ENCODE measurements at regions not wholly inside any gene's neighbourhood (a gene's known extent, or its start where the extent isn't known, plus 50 kb on each side); places are given as distances from the start of the nearest gene placed in this dataset.
"Not testable (repeated sequence)": the region's sequence is repeated elsewhere in the genome, so short reads cannot be mapped to it uniquely, and the experiment has no call there.

GRCh38 chr2:224147174-224147573 lies 108.1 kb upstream of the SERPINE2 start:
- DNase-seq (ENCODE audit: low spot score) = no peak

DNA sequence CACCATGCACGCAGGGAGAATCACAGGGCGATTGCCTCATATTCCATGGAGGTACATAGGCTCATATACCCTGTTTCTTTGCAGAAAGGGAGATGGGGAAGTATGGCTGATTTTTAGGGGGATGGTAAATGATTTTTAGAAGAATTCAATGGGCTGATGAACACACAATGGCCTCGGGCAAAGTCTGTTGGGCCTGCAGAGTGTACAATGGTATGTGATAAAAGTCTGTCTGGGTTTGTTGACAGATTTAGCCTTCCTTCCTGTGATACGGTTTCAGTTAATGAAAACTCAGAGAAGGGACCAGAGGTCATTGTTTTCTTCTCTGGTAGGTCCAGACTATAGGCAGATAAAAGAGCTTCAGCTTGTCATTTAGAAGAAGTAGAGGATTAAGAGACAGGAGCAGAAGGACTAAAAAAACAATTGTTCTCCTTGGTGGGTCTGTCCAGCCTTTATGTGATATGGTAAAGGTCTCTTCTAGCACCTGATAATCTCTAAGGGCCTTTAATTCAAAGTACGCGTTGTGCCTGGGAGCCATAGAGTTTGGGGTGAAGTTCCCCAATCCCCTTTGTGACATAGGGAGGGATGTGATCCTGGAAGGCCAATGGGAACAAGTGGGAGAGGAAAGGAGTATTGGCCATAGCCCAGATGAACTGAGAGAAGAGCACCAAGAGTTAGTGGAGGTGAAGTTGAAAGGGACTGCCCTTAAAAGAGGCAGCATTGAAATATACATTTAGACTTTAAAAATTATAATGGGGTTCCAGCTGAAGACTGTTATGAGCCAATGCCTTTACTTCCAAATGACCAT lies 107.5 kb upstream of the SERPINE2 start:
- no peak for DNase-seq (ENCODE audit: low spot score)

- DNase-seq (ENCODE audit: low spot score) = no peak
Observed at GRCh38 chr2:224145751-224146355, 106.8 kb upstream of the SERPINE2 start.

DNA sequence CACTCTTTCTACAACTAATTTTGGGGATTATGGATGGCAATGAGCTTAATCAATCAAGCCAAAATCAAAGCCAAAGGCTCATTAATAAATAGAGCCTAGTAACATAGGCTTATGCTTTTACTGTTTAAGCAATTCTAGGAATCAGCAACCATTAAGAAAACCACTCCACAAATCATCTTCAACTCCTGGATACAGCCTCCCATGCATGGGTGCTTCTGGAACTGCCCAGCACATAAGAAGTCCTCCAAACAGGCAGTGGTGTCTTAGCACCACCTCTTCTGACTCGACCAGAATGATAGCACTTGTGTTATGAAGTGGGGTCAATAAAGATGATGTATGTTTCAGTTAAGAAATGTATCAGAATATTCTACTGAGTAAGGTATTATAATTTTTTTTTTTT lies 104.4 kb upstream of the SERPINE2 start:
- no peak for DNase-seq (ENCODE audit: low spot score)

DNA sequence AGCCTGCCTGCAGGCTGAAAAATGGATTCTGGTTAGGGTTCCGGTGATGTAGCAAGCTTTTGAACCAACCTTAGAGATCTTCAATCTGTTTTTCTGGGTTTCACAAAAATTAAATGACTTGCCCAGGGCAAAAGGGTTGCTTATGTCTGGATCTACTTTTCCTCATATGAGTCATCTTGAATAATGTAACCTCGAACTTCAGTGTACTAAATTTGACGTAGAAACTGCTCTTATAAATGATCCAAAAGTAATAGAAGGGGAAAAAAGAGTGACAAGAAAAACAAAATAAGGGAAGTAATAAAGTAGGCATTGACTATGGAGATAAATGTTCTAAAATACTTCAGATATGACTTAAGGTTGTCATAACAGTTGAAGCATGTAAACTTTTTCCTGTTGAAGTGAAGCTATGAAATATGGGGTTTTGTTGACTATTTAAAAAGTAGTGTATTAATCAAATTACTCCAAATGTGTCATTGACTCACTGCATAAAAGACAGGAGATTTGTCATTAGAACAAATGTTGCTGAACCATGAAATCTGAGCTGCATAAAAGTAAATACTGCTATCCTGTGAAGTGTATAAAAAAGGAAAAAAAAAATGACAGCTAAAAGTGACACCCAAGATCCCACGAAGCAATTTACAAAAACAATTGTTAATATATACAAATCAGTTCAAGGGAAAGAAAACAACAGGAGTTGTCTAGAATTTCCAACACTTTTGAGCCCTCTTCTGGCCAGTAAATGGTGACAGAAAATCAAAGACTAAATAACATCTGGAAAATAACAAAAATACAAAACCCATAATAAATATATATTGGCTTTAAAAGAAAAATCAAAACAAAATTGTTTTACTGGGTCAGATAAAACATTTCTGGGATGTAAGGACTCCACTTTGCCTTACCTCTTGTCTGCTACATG lies 103.6 kb upstream of the SERPINE2 start:
- no peak for DNase-seq (ENCODE audit: low spot score)

DNA sequence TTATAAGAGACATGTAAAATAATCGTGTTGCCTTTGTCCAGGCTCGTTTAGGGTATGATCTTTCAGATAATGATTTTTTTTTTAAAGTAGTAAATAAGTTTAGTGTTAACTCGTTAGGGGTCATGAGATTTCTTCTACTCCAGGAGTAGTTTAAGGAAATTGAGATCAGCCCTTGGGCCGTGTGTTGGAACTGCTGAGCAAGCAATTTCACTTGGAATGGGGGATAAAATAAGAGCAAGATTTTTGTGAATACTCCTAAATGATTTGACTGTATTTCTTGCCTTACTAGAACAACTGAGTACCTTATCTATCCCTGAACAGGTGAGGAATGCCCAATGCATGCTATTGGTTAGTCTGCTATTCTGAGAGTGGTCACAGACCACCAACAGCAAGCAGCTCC lies 102.2 kb upstream of the SERPINE2 start:
- DNase-seq (ENCODE audit: low spot score) = no peak

GRCh38 chr2:224137208-224137607 lies 98.1 kb upstream of the SERPINE2 start:
- DNase-seq (ENCODE audit: low spot score) = no peak

GRCh38 chr2:224136396-224136795 lies 97.3 kb upstream of the SERPINE2 start:
- no peak for DNase-seq (ENCODE audit: low spot score)

DNA sequence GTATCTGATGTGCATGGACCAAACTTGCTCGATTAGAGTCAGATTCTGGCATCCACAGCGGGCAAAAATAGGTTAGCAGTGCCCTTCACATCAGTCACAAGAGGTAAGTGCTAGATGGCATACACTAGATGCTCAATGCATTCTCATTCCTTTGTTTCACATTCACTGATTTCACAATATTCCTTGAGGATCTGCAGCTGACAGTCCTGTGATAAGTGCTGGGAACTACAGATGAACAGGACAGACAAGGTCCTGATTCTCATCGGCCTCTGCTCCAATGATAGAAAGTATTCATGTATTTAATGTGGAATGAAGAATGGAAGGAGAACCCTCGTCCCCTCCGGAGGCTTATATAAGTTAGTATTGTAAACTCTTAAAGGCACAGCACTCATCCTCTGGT lies 96.8 kb upstream of the SERPINE2 start:
- DNase-seq (ENCODE audit: low spot score) = no peak

DNA sequence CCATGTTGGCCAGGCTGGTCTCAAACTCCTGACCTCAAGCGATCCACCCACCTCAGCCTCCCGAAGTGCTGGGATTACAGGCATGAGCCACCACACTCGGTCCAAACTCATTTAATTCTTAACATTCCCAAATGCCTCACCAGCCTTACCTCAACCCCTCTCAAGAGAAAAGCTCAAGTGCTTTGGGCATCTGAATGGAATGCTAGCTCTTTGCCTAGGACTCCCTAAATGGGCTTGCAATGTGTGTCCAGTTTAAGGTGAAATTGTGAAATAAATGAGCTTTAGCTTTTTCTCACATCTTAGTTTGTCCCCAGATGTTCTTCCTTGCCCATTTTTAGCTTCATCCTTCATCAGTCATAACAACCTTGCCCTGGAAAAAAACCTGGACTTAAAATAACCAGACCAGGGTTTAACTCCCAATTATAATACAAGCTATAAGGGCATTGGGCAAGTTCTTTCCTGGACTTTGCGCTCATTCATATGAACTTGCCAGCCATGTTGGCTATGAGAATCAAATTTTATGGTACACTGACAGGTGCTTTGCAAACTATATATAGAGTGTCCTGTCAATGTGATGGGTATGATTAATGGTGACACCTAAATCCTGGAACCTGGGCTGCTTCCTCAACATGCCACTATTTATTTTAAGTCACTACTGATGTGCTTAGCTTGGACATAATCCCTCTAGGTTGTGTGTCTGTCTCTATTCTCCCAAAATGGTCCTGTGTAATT lies 95.1 kb upstream of the SERPINE2 start:
- no peak for DNase-seq (ENCODE audit: low spot score)

DNA sequence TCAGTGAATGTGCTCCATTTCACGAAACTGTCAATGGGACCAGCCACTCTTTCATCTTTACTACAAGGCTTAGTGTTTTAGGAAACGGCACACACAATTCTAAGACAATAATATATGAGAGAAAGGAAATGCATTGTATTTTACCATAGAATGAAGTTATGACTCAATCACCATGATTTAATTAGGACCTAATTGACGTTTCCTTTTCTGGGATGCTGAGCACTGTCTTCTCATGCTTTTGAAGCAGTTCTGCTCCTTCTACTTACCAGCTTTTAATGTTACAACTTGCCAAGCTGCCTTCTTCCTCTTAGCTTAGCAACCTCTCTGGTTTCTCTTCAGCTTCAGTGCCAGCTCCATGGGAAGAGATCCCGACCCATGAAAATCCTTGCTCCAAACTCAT lies 94.3 kb upstream of the SERPINE2 start:
- no peak for DNase-seq (ENCODE audit: low spot score)

DNA sequence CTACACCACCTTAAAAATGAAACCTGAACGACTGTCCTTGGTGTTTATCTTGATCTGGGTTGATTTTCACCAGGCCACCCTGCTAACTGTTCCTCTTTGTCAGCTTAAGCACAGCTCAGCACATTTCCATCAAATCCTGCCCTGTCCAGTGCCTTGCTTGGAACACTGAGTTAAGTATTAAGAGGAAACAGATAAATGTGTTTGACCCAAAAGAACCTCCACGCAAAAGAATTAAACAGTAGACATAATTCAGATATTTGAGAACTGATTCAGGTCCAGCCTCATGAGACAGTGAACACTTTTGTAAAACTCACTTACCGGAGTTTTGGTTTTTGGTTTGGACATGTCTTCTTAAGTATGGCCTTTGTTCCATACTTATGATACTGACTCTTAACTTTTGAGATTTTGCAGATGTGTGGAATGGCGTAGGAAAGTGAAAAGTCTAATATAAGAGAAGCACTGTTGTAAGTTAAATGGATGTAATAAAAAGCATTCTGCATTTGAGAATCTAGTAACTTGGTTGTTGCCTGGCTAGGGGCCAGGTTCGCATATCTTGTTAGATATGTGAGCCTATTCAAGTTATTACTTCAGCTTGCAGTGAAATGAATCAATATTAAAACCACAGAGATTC lies 88.9 kb upstream of the SERPINE2 start:
- DNase-seq (ENCODE audit: low spot score) = no peak

- no peak for DNase-seq (ENCODE audit: low spot score)
Observed at GRCh38 chr2:224126440-224126839, 87.4 kb upstream of the SERPINE2 start.

- no peak for DNase-seq (ENCODE audit: low spot score)
Observed at GRCh38 chr2:224126003-224126402, 86.9 kb upstream of the SERPINE2 start.

DNA sequence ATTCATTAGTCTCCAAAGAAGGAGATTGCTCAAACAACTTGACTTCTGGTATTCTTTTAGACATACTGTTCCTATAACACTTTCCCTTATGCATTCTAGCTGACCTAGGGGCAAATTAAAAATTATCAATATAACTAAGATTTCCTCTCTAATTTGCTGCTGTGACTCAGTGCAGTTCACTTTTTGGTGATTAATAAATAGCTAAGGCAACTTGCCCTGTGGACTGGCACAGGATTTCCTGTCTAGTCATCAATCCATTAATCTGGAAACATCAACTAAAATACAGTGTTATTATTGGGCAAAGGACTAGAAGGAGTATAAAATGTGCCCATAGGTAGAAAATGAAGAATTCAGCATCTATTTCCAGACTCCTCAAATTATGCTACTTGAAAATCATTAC lies 83.5 kb upstream of the SERPINE2 start:
- DNase-seq (ENCODE audit: low spot score) = no peak

DNA sequence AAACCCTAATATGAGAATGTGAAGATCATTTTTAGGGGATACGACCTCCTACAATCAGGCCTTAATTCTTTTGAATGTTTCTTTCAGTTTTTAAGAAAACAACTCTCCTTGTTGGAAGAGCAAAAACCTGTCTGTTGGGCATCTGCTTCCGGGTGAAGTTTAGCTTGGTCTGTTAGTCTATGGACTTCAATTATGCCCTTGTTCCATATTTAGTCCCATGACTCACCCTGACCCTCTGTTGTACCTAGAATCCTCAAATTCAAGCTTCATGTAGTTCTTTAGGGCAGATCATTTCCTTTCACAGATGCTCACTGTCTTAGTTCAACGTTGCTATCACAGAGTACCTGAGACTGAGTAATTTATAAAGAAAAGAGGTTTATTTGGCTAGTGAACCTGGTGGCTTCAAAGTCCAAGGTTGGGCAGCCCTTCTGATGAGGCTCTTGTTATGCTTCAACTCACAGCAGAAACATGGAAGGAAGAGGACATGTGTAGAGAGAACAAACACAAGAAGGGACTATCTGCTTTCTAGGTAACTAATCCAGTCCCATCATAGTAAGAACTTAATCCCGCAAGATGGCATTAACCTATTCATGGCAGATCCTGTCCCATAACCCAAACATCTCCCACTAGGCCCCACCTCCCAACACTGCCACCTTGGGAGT lies 82.5 kb upstream of the SERPINE2 start:
- DNase-seq (ENCODE audit: low spot score) = no peak

- DNase-seq (ENCODE audit: low spot score) = no peak
Observed at GRCh38 chr2:224120986-224121385, 81.9 kb upstream of the SERPINE2 start.

DNA sequence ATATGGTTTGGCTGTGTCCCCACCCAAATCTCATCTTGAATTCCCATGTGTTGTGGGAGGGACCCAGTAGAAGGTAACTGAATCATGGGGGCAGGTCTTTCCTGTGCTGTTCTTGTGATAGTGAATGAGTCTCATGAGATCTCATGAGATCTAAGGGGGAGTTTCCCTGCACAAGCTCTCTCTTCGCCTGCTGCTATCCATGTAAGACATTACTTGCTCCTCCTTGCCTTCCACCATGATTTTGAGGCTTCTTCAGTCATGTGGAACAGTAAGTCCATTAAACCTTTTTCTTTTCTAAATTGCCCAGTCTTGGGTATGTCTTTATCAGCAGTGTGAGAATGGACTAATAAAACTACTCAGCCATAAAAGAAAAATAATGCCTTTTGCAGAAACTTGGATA lies 80.8 kb upstream of the SERPINE2 start:
- not testable (repeated sequence) for DNase-seq (ENCODE audit: low spot score)

DNA sequence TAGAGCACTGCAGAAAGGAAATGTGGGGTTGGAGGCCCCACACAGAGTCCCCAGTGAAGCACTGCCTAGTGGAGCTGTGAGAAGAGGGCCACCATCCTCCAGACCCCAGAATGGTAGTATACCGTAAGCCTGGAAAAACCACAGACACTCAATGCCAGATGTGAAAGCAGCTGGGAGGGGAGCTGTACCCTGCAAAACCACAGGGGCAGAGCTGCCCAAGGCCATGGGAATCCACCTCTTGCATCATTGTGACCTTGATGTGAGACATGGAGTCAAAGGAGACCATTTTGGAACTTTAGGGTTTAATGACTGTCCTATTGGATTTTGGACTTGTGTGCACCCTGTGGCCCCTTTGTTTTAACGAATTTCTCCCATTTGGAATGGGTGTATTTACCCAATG lies 75.3 kb upstream of the SERPINE2 start:
- no peak for DNase-seq (ENCODE audit: low spot score)

DNA sequence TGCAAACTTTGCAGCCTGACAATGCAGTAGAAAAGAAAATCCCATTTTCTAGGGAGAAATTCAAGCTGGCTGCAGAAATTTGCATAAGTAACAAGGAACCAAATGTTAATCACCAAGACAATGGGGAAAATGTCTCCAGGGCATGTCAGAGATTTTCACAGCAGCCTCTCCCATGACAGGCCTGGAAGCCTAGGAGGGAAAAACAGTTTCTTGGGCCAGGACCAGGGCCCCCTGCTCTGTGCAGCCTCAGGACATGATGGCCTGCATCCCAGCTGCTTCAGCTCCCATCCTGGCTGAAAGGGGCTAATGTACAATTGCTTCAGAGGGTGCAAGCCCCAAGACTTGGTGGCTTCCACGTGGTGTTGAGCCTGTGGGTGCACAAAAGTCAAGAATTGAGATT lies 74.8 kb upstream of the SERPINE2 start:
- not testable (repeated sequence) for DNase-seq (ENCODE audit: low spot score)

- DNase-seq (ENCODE audit: low spot score) = no peak
Observed at GRCh38 chr2:224111576-224111975, 72.5 kb upstream of the SERPINE2 start.

Measured in NAMALWA (cell line).